HG02642 (cell line): ENCODE measurements at regions not wholly inside any gene's neighbourhood (a gene's known extent, or its start where the extent isn't known, plus 50 kb on each side); places are given as distances from the start of the nearest gene placed in this dataset.

Experiments used
- ATAC-seq: cut with Tn5 transposase; IDR thresholded peaks from one replicate; pipeline ENCODE4 v1.9.1; 2021; ENCODE audit warnings: mild to moderate bottlenecking; ENCODE audit not compliant: unreplicated experiment, poor library complexity

DNA sequence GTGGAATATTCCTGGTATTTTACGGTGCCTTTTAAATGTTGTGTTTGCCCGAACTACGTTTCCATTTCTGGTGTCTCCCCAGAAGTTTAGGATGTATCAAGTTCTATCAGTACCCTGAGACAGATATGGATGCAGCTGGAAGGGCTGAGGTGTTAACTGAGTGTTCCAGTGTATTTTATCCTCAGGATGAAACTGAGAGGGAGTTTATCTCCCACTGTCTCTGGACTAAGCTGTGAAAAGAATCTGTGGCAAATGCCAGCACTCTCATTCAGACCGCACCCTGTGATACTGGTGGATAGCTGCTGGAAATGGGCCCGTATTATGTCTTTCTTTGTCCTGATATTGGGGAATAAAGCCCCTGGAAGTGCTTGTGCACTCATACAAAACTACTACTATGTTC, 887.2 kb upstream of the TYRP1 start:
- no peak for ATAC-seq

DNA sequence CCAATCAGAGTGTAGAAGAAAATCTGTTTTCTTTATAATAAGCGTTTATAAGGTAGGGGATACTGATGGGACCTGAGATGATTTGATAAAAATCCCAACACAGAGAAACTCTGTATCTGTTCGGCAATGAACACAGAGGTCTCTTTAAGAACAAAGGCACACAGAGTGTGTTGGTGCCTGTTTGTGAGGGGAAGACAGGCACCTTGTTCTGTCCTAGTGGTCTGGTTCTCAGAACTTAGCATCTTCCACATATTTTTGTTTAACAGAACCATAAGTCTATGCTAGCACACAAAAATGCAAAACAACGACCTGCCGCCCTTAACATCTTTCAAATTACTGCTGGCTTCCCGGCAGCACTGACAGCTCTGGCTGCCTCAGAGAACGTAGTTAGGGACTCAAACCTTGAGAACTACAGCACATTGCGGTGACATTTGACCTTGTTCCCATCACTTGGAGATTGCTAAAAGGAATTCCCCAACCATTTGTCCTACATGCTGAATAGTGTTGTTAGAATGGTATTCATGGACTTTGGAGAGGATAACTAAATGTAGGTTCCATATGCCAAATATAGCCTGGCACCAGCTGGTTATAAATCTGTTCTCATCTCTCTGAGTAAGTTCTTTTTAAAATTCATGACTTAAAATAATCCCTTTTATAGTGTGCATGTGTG, 871.7 kb upstream of the TYRP1 start:
- ATAC-seq, result no peak

DNA sequence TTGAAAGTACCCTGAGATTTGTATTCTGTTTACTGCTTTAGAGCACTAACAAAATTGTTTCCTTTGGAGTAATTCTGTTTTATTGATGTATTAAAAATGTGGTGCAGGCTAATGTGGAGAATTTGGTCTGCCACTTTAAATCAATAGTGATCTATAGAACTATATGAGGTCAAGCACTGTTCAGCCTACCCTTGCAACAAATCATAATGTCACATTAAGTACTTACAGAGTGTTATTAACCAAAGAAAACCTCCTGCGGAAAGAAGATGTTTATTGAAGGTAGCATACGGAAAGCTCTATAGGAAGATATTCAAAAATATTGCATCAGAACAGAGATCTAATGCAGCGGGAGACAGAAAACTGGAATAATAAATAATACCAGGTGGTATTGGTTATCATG, 865.0 kb upstream of the TYRP1 start:
- no peak for ATAC-seq

DNA sequence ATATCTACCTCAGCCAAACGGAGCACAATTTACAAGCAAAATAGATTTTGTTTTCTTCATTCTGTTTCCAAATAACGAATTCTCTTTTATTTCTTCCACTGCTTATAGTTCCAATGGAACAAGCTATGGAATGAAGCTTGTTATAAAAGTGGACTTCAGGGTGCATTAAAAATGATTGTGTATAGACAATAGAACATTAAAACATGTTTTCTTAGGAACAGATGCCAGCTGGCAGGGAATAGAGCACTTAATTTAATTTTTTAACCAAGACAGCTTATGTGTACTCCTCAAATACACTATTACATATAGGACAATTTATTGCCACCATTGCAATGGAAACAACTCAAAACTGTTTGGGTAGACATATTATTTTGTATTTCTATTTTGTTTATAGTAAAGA, 860.1 kb upstream of the TYRP1 start:
- no peak for ATAC-seq

DNA sequence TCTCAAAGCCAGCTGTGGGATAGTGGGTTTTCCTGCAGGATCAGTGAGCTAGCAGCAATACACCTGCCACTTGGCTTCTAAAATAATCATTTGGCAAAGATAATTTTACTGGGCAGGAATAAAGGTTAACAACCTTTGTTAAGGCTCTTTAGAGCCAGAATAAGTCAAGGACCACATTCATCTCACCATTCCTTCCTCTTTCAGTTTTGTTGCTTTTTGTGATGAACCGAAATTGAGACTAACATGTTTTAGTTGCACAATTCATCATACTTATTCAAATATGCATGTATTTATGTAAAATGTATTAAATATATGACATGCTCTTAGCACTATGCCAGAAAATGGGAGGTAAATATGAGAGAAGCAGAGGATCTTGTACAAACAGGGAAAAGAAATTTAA, 824.4 kb upstream of the TYRP1 start:
- ATAC-seq, result no peak

DNA sequence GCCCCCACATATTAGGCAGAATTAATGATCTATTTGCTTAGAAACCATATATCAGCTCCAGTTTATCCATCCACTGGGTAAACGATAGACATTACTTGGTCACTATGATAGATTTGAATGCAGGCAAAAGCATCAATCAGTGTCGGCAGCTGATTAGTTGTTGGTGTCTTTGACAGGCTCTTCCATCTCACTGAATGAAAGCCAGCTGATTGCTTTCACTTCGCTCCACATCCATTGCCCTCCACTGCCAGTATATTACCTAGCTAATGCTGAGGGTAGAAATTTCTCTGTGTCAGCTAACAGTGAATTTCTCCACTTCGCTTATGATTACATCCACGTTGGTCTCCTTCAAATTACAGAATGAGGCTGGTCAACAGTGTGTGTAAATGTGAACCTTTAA, 821.3 kb upstream of the TYRP1 start:
- ATAC-seq, result no peak

DNA sequence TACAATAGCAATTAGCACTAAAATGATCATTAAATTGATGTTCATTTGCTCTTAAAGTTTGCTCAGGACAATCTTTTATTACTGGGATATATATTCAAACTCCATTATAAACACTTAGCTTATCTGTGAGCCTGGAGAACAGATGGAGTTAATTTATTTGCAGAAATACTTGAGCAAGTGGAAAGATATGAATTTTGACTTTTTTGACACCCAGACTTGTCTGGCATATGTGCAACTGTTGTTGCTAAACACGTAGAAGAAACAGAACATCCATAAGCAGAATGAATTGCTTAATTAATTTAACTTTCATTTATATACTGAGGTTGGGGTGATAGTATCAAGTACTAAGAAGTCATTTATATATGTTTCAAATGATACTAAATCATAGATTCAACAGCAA, 820.7 kb upstream of the TYRP1 start:
- ATAC-seq, result no peak

DNA sequence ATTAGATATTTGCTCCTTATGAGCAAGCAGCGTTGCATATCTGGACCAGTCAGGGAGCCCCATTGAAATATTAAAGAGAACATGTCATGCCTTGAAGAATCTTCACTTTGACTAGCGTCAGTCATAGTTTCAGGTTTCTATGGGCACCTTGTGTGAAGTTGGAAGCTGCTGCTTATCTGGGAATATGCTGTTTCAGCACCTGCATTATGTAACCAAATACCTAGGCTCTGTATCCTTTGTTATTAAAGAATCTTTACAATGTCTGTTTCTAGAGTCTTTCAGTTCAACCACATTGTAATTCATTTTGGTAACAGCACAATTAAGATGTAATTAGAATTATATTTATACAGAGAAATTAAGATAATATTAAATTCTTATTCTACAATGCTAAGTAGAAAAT, 818.8 kb upstream of the TYRP1 start:
- no peak for ATAC-seq

DNA sequence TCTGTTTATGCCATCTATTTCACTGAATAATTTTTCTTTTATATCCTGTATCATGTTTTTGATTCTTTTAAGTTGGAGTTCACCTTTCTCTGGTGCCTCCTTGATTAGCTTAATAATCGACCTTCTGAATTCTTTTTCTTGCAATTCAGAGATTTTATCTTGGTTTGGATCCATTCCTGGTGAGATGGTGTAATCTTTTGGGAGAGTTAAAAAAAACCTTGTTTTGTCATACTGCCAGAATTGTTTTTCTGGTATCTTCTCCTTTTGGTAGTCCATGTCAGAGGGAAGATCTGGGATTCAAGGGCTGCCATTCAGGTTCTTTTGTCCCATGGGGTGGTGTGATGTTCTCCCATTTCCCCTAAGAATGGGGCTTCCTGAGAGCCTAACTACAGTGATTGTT, 800.8 kb upstream of the TYRP1 start:
- ATAC-seq, result no peak

DNA sequence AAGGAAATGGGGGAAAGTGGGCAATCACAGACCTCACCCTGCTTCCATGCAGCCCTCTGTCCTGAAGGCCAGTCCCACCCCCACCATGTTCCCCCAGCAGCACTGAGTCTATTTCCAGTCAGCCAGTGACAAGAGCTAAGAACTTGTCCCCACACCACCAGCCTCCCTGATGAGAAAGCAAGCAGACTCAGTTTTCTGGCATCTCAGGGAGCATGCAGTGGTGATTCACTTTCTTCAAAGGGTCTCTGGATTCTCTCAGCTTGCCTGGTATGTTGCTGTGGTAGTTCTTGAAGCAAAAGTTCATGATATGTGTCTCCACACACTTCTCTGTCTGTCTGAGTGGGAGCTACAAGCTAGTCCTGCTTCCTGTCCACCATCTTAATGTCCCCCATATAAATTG, 799.9 kb upstream of the TYRP1 start:
- no peak for ATAC-seq

DNA sequence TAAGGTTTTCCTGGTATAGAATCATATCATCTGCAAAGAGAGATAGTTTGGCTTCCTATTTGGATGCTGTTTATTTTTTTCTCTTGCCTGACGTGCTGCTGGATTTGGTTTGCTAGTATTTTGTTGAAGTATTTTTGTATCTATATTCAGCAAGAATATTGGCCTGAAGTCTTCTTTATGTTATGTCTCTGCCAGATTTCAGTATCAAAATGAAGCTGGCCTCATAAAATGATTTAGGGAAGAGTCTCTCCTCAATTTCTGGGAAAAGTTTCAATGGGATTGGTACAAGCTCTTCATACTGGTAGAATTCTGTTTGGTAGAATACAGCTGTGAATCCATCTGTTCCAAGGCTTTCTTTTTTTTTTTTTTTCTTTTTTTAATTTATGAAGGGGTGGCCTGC, 799.0 kb upstream of the TYRP1 start:
- ATAC-seq, result no peak

DNA sequence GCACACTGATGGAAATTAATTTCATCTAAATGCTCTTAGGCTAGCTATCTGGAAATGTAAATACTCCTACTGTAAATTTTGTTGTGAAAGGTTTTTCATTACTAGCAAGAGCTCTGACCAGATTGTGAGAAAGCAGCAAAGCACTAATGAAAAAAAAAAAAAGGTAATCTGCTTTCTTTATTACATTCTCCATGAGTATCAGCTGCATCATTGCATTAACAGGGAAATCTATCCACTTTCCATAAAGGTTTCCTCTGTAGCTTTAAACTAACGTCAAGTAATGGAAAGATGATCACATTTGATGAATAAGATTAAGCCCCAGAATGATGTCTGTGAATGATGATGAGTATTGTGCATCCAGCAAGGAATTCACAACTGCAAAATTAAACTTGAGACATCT, 790.6 kb upstream of the TYRP1 start:
- no peak for ATAC-seq

DNA sequence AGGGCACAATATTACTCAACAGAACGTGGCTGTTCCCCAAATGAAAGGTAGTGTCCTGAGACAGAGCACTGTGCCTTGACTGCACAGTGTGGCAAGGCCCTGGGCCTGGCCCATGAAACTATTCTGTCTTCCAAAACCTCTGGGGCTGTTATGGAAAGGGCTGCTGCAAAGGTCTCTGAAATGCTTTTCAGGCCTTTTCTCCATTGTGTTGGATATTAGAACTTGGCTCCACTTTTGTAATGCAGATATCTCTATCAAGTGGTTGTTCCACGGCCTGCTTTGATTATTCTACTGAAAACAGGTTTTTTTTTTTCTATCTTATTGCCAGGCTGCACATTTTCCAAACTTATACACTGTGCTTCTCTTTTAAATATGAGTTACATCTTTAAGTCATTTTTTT, 777.5 kb upstream of the TYRP1 start:
- no peak for ATAC-seq

DNA sequence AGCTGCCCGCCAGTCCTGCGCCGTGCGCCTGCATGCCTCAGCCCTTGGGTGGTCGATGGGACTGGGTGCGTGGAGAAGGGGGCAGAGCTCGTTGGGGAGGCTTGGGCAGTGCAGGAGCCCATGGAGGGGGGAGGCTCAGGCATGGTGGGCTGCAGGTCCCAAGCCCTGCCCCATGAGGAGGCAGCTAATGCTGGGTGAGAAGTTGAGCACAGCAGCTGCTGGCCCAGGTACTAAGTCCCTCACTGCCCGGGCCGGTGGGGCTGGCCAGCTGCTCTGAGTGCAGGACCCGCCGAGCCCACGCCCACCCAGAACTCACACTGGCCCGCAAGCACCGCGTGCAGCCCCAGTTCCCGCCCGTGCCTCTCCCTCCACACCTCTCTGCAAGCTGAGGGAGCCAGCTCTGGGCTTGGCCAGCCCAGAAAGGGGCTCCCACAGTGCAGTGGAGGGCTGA, 764.3 kb upstream of the TYRP1 start:
- ATAC-seq, result no peak

DNA sequence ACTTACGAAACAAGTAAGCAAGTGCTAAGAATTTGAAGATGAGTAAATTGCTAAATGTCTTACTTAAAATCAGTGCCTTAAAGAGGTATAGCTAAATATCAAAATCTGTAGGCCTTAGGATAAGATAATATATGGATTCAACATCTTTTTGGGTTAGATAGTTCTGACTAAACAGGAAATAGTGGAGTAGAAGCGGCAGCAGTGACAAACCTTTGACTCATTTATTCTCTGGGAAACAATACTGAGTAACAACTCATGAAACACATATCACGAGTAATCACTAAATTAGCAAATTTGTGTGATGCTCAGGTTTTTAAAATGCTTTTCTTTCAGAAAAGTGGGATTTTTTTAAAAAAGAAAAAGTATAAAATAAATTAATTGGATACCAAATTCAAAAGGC, 762.1 kb upstream of the TYRP1 start:
- ATAC-seq, result no peak

DNA sequence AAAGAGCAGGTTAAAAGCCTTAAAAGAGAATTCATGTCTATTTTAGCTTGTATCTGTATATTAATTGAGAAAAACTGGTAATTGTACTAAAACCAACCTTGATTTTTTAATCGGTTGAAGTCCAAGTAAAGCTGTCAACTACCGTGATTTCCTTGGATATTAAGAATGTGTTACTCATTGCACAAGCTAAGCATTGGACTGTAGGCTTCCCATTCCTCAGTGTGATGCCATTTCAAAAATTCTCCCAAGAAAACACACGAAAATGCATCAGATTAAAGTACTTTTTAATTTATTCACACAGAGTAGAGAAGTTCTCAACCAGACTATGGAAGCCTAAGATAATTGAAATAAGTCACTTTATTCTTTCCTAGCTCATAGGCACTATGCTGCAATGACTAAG, 761.4 kb upstream of the TYRP1 start:
- ATAC-seq, result no peak

DNA sequence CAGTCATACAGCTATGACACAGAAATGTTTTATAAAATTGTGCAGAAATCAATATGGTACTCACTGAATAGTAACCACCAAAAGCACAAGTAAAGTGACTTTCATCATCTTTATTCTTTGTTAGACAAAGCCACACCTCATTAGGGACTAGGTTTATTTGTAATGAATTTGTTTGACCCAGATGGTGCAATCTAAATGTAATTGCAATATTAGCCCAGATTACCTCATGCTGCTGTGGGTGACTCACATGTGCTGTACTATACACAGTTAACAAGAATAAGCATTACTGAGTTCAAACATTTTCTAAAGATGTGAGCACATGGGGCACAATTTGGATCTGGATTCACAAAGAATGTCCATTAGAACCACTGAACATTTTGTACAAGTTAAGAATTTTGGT, 759.3 kb upstream of the TYRP1 start:
- no peak for ATAC-seq

DNA sequence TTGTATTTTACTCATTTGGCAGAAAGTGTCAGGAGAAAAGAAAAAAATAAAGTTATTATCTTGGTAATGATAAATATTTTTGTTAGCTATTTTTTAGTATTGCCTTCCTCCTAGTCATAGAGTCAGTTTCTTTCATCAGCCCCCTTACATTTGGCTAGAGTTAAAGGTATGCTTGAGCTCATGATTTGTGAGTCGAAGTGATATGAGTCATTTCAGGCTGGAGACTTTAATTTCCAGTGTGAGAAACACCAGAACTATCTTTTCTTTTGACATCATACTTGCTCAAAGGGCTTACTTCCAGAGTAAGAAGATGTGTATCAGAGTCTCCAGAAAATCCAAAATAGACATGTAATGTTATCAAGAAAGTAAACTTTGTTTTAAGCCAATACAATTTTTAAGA, 746.7 kb upstream of the TYRP1 start:
- ATAC-seq, result no peak

DNA sequence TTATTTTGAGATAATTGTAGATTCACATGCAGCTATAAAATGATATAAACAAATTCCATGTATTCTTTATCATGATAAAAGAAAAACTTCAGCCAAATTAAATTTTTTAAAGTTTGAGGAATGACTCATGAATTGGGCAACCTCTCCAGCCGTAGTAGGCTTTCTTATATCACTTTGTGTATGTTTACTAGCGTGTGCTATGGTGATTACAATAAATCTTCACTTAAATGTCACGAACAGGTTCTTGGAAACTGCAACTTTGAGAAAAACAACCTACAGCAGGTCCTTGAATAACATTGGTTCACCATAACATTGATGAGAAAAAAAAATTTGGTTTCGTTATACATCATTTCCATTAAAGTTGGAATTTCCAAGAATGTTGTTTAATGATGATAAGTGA, 730.9 kb upstream of the TYRP1 start:
- no peak for ATAC-seq

DNA sequence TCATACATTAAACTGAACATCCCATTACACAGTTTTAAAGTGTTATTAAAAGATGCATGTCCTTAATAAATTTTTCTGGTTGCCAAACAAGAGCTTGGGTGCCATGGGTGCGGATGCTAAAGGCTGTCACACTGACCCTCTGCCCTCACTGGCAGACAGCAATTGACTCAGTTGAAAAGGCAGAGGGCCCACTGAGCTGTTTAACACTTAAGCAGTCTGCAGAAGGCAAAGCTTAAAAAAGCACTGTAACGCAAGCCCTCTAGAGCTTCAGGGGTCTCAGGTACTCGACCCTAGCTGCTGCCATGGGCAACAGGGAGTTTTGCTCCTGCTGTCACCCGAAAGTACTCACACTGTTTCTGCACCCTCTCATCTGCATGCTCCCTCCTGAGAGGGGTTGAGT, 726.4 kb upstream of the TYRP1 start:
- no peak for ATAC-seq

DNA sequence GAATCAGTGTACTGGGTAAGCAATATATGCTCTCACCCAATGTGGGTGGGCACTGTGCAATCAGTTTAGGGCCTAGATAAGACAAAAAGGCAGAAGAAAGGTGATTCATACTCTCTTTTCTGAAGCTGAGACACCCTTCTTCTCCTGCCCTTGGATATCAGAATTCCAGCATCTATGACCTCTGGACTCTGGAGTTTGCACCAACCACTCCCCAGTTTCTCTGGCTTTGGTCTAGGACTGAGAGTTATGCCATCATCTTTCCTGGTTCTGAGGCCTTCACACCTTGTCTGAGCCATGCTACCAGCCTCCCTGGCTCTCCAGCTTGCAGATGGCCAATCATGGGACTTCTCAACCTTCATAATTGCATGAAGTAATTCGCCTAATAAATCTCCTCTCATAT, 724.6 kb upstream of the TYRP1 start:
- no peak for ATAC-seq

DNA sequence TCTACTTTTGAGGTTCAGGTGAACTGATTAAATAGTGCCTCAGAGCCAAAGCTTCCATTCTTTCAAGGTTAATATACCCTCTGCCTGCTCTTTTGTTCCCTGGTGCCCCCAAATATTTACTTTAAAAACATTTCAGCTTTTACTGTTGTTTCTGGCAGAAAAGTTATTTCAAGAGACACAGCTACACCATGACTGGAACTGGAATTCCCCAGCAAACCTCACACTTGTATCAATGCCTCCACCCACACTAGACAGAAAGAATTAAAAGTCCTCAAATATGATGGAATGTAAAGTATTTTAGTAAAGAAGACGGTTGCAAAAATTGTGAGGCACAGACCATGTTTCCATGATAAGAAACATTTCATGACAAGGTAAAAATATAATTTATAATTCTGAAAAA, 720.2 kb upstream of the TYRP1 start:
- no peak for ATAC-seq

DNA sequence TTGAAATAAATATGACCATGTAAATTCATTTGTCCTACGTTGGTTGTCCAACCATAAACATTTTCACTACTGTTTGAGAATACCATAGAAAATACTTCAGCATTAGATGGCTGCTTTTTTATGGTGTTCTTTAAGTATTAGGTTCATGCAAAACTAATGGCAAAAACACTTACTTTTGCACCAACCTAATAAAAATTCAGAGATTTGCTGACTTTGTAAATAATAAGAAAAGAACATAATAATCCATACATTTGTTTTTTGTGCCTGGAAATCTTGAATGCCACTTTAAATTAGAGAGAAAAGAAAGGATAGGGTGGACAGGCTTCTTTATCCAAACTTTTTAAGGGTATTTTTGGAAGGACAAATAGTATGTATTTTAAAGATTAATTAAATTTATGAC, 719.7 kb upstream of the TYRP1 start:
- no peak for ATAC-seq
